Peyer's patch (tissue), 4 donors: ENCODE measurements at regions not wholly inside any gene's neighbourhood (a gene's known extent, or its start where the extent isn't known, plus 50 kb on each side); places are given as distances from the start of the nearest gene placed in this dataset.

Experiments
- CTCF ChIP-seq, 6 experiments: fragments of 450-650 bp in 4 of 6; fragments of 200-600 bp in 2 of 6; sonication (generic) in 1 of 6; IDR thresholded peaks; one replicate each; pipeline ENCODE4 v1.5.1; 2017 to 2019; ENCODE audit warnings: antibody characterized with exemption in 6 of 6, mild to moderate bottlenecking in 3 of 6, moderate library complexity in 1 of 6
- POLR2A ChIP-seq, 2 donors: fragments of 450-650 bp; IDR thresholded peaks; one replicate each; pipeline ENCODE4 v1.5.1; 2017; ENCODE audit warnings: antibody characterized with exemption in 2 of 2, mild to moderate bottlenecking in 2 of 2, moderate library complexity in 2 of 2

GRCh38 chr5:91598216-91598615 is 215.1 kb upstream of the ARRDC3 start:
- TF ChIP-seq CTCF (IDR thresholded peaks at IDR 0.05): no peak
- no peak for TF ChIP-seq POLR2A (IDR thresholded peaks at IDR 0.05)
